Smooth muscle cell (in vitro differentiated cells): ENCODE measurements at regions not wholly inside any gene's neighbourhood (a gene's known extent, or its start where the extent isn't known, plus 50 kb on each side); places are given as distances from the start of the nearest gene placed in this dataset.

Source experiments
- DNase-seq: peaks from one replicate; lab custom pipeline; 2025; ENCODE audit not compliant: unreplicated experiment; lab: John Stamatoyannopoulos, UW
- H2AFZ ChIP-seq: fragments of 200-600 bp; sonication (generic); 2 replicates; pipeline ENCODE4 v1.6.0; 2016; ENCODE audit warnings: antibody characterized with exemption, low read depth, mild to moderate bottlenecking
- H3F3A ChIP-seq: fragments of 200-600 bp; sonication (generic); 2 replicates; pipeline ENCODE4 v1.6.0; 2017; ENCODE audit warnings: antibody characterized with exemption, low read depth
- H3K27ac ChIP-seq: fragments of 200-600 bp; sonication (generic); 2 replicates; pipeline ENCODE4 v1.5.1; 2016; ENCODE audit warnings: low read depth, mild to moderate bottlenecking
- H3K27me3 ChIP-seq: fragments of 200-600 bp; sonication (generic); 2 replicates; pipeline ENCODE4 v1.6.1; 2016; ENCODE audit warnings: low read depth, mild to moderate bottlenecking
- H3K36me3 ChIP-seq: fragments of 200-600 bp; sonication (generic); 2 replicates; pipeline ENCODE4 v1.5.1; 2016; ENCODE audit warnings: low read depth
- H3K4me1 ChIP-seq: fragments of 200-600 bp; sonication (generic); 2 replicates; pipeline ENCODE4 v1.5.1; 2016; ENCODE audit warnings: low read depth
- H3K4me2 ChIP-seq: fragments of 200-600 bp; sonication (generic); 2 replicates; pipeline ENCODE4 v1.6.0; 2016; ENCODE audit warnings: mild to moderate bottlenecking
- H3K4me3 ChIP-seq: fragments of 200-600 bp; sonication (generic); 2 replicates; pipeline ENCODE4 v1.5.1; 2016; ENCODE audit warnings: mild to moderate bottlenecking
- H3K79me2 ChIP-seq: fragments of 200-600 bp; sonication (generic); 2 replicates; pipeline ENCODE4 v1.6.0; 2016; ENCODE audit warnings: low read depth, mild to moderate bottlenecking
- H3K9ac ChIP-seq: fragments of 200-600 bp; sonication (generic); 2 replicates; pipeline ENCODE4 v1.6.0; 2016; ENCODE audit warnings: low read depth
- H3K9me3 ChIP-seq: fragments of 200-600 bp; sonication (generic); replicated peaks from 2 replicates; pipeline ENCODE4 v1.5.1; 2016; ENCODE audit warnings: low read depth
- H4K20me1 ChIP-seq: fragments of 200-600 bp; sonication (generic); 2 replicates; pipeline ENCODE4 v1.6.0; 2016; ENCODE audit warnings: low read depth
- WGBS: methylation state at CpG from one replicate; pipeline ENCODE4 v1.1.7; 2016; ENCODE audit warnings: low lambda C conversion rate; 5-methylcytosine and 5-hydroxymethylcytosine counted together
- TF ChIP-seq, protein P1 (sequence below): fragments of 200-600 bp; sonication (generic); IDR thresholded peaks from 2 replicates; pipeline ENCODE4 v1.5.1; 2017; ENCODE audit warnings: borderline replicate concordance, mild to moderate bottlenecking, antibody characterized with exemption; ENCODE audit not compliant: insufficient read depth, poor library complexity, severe bottlenecking

DNA sequence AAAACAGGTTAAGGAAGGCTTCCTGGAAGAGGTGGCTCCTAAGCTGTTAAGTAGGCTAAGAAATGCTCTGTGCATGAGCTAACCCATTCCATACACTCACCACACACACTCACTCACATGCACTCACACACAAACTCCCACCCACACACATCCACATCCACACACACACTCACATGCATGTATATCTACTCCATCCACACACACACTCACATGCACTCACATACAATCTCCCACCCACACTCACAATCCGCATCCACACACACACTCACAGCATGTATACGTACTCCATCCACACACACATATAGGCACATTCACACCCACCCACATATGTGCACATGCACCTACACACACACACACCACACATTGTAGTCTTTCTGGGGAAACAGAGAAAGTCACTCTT is 89.3 kb upstream of the HNF1B start:
- DNase-seq: no peak
- Histone ChIP-seq H3K9me3 (no peaks in the 10 kb centered on the region), H3K36me3 (no peaks in the 10 kb centered on the region), H3K4me3 (no peak overlapping the region), H3K79me2 (no peaks in the 10 kb centered on the region), H3K27ac (no peak overlapping the region), H3K4me1 (no peaks in the 10 kb centered on the region), H3K9ac (no peak overlapping the region), H3F3A (no peaks in the 10 kb centered on the region), H2AFZ (no peak overlapping the region), H4K20me1 (no peaks in the 10 kb centered on the region), H3K4me2 (no peak overlapping the region), H3K27me3 (no peaks in the 10 kb centered on the region)
- TF ChIP-seq, protein P1, sequence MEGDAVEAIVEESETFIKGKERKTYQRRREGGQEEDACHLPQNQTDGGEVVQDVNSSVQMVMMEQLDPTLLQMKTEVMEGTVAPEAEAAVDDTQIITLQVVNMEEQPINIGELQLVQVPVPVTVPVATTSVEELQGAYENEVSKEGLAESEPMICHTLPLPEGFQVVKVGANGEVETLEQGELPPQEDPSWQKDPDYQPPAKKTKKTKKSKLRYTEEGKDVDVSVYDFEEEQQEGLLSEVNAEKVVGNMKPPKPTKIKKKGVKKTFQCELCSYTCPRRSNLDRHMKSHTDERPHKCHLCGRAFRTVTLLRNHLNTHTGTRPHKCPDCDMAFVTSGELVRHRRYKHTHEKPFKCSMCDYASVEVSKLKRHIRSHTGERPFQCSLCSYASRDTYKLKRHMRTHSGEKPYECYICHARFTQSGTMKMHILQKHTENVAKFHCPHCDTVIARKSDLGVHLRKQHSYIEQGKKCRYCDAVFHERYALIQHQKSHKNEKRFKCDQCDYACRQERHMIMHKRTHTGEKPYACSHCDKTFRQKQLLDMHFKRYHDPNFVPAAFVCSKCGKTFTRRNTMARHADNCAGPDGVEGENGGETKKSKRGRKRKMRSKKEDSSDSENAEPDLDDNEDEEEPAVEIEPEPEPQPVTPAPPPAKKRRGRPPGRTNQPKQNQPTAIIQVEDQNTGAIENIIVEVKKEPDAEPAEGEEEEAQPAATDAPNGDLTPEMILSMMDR: no peak
- WGBS: 89% methylated on average over 2 of the region's 2 CpGs

DNA sequence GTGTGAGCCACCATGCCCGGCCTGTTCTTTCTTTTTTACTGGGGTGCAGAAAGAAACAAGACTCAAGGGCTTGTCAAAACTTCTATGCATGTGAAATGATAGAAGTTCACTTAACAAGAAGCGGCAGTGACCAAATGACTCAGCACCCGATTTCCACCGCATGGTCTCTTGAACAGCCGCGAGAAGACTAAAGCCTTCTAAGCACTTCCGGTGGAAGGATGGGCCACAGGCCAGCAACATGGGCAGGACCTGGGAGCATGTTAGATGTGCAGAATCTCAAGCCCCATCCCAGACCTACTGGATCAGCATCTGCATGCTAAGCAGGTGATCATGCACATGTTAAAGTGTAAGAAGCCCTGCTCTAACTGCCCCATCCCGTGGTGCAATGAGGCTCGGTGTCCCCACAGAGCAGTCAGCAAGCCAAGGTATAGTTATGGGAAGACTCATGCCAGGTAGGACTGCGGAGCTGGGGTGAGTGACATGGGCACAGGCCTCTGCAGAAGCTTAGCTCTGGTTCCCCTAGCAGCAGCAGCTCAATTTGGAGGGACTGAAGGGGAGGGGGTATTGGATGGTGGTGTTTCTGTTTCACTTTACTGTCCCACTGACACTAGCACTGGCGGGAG is 88.5 kb upstream of the HNF1B start:
- Histone ChIP-seq H3F3A (no peaks in the 10 kb centered on the region), H4K20me1 (no peaks in the 10 kb centered on the region), H3K79me2 (no peaks in the 10 kb centered on the region), H3K4me1 (no peaks in the 10 kb centered on the region), H3K9ac (no peak overlapping the region), H3K9me3 (no peaks in the 10 kb centered on the region), H3K4me2 (no peak overlapping the region), H3K36me3 (no peaks in the 10 kb centered on the region), H2AFZ (no peak overlapping the region), H3K4me3 (no peak overlapping the region), H3K27ac (no peak overlapping the region), H3K27me3 (no peaks in the 10 kb centered on the region)
- TF ChIP-seq, protein P1: no peak
- WGBS: 88% methylated on average over 11 of the region's 11 CpGs
- no peak for DNase-seq

DNA sequence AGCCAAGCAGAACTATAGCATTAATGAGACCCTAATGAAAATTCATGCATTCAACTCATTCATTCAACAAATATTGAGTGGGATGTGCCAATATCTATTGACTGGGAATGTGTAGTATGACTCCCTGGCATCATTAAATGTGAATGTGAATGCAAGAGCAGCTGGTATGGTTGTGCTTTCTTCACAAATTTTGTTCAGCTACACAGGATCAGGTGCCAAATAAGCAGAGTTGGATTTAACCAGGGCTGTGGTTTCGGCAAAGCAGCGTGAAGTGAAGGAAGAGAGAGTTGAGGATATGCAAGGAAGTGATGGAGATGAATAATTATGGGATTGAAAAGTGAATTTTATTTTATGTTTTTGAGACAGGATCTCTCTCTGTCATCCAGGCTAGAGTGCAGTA is 87.1 kb upstream of the HNF1B start:
- no peak for DNase-seq
- Histone ChIP-seq H3F3A (no peaks in the 10 kb centered on the region), H3K79me2 (no peaks in the 10 kb centered on the region), H3K9ac (no peak overlapping the region), H2AFZ (no peak overlapping the region), H3K4me1 (no peaks in the 10 kb centered on the region), H3K27ac (no peak overlapping the region), H3K27me3 (no peaks in the 10 kb centered on the region), H3K4me3 (no peak overlapping the region), H3K36me3 (no peaks in the 10 kb centered on the region), H4K20me1 (no peaks in the 10 kb centered on the region), H3K4me2 (no peak overlapping the region), H3K9me3 (no peaks in the 10 kb centered on the region)
- TF ChIP-seq, protein P1: no peak
- WGBS: 97% methylated on average over 2 of the region's 2 CpGs

DNA sequence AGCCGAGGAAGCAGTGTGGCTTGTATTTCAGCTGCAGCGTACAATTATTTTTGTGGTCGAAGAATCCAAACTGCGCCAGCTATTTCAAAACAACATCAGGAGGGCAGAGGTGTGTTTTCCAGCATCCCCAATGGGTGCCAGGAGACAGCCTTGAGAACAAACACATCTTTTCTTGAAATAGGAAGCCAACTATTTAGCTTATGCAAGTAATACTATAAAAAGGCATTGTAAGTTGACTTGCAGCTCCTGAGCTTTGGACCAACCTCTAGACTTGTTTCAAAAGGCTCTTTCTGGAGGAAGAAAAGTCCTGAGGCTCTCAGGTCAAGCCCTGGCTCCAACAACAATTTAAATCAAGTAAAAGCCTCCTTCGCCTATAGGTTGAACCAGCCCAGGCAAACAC is 86.6 kb upstream of the HNF1B start:
- DNase-seq: no peak
- no peaks in the 10 kb centered on the region for H3K4me1 ChIP-seq
- H3F3A ChIP-seq: no peaks in the 10 kb centered on the region
- 96% methylated on average over 5 of the region's 5 CpGs for WGBS
- no peaks in the 10 kb centered on the region for H3K9me3 ChIP-seq
- H3K4me2 ChIP-seq: no peak overlapping the region
- H2AFZ ChIP-seq: no peak overlapping the region
- no peak overlapping the region for H3K4me3 ChIP-seq
- H3K27ac ChIP-seq: no peak overlapping the region
- H3K27me3 ChIP-seq: no peaks in the 10 kb centered on the region
- no peaks in the 10 kb centered on the region for H4K20me1 ChIP-seq
- TF ChIP-seq, protein P1: no peak
- no peak overlapping the region for H3K9ac ChIP-seq
- H3K79me2 ChIP-seq: no peaks in the 10 kb centered on the region
- H3K36me3 ChIP-seq: no peaks in the 10 kb centered on the region
